GM21717 (cell line): ENCODE measurements at regions not wholly inside any gene's neighbourhood (a gene's known extent, or its start where the extent isn't known, plus 50 kb on each side); places are given as distances from the start of the nearest gene placed in this dataset.
"Not testable (repeated sequence)": the region's sequence is repeated elsewhere in the genome, so short reads cannot be mapped to it uniquely, and the experiment has no call there.

Experiments used
- ATAC-seq: cut with Tn5 transposase; IDR thresholded peaks from one replicate; pipeline ENCODE4 v1.9.1; 2021; ENCODE audit warnings: mild to moderate bottlenecking, moderate library complexity; ENCODE audit not compliant: unreplicated experiment

DNA sequence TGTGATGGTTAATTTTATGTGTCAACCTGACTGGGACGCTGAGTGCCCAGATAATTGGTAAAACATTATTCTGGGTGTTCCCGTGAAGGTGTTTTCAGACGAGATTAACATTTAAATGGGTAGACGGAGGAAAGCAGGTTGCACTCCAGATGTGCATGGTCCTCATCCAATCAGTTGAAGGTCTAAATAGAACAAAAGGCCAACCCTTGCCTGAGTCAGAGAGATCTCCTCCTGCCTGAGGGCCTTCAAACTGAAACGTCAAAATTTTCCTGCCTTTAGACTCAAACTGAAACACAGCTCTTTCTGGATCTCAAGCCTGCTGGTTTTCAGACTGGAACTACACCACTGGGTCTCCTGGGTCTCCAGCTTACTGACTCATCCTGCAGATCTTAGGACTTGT lies 73.5 kb downstream of the NPIPA8 start:
- not testable (repeated sequence) for ATAC-seq

DNA sequence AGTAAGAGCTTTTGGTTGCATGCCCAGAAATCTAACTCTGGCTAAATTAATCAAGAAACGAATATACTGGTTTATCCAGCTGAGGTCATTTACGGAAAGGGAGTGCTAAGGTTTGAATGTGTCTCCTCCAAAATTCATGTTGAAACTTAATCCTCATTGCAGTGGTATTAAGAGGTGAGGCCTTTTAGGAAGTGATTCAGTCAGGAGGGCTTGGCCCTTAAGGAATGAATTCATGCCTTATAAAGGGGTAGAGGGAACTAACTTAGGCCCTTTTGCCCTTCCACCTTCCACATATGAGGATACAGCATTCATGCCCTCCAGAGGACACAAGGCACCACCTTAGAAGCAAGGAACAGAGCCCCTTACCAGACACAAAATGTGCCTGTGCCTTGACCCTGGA lies 74.7 kb downstream of the NPIPA8 start:
- ATAC-seq = not testable (repeated sequence)

GRCh38 chr16:18259496-18260176 lies 76.9 kb downstream of the NPIPA8 start:
- ATAC-seq = not testable (repeated sequence)

- ATAC-seq = not testable (repeated sequence)
Measured at GRCh38 chr16:18252943-18253342, 83.6 kb downstream of the NPIPA8 start.

GRCh38 chr16:18230505-18230904 lies 106.0 kb downstream of the NPIPA8 start:
- not testable (repeated sequence) for ATAC-seq

DNA sequence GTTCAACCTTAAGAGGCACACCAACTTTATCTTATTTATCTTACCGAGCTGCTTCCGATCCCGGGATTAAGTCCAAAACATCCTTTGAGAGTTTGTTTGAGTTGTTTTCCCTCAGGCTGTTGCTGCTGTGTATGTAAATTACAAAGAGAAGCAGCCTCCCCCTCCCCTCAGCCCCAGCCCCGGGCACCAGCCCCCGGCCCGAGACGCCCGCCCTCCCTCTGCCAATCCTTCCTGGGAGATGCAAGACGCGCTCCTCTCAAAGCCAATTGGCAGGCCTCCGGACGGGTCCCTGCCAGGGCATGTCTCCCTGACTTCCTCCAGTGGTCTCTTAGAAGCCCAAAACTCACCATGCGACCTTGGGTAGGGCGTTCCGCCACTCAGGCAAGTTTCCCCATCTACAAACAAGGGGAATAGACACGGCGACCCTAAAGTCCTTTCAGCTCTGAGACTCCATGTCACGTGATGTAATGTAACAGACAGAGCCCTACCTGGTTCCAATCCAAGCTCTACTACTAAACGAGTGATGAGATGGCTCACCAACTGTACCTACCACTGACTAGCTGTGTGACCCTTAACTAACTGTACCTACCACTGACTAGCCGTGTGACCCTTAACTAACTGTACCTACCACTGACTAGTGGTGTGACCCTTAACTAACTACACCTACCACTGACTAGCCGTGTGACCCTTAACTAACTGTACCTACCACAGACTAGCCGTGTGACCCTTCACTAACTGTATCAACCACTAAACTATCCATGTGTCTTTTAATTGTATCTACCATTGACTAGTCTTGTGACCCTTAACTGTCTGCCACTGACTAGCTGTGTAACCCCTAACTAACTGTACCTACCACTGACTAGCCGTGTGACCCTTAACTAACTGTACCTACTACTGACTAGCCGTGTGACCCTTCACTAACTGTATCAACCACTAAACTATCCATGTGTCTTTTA lies 114.2 kb downstream of the NPIPA8 start:
- not testable (repeated sequence) for ATAC-seq

DNA sequence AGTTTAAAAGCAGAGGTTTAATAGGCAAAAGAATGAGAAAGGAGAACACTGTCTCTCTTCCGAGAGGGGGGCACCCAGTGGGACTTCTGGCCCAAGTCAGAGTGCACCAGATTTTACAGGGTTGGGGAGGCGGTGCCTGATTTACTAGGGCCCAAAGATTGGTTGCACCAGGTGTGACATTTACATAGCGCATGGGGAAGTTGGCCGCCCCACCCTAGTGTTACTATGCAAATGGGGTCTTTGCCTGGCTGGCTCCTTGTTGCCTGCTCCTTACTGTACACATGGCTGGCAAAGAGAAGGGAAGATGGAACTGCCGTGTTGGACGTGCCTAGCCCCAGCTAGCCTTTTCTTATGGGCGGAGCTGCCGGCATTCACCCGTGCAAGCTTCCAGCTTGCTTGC lies 118.8 kb downstream of the NPIPA8 start:
- not testable (repeated sequence) for ATAC-seq

DNA sequence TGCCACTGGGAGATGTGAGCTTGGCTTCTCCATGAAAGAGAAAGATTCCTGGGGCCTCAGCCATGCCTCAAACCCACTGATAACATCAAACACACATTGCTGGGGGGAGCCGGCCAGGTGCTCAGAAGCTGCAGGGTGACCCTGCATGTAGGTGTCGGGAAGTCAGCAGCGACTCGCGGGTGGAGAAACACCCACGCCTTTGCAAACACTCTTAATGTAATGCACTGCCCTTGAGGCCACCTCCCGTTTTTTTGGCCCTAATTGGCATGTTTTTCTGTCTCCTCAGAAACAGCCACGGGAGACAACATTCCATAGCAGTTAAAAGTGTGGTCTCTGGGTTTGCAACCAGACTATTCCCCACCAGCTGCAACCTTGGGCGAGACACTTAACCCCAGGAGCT lies 119.7 kb downstream of the NPIPA8 start:
- ATAC-seq = not testable (repeated sequence)

DNA sequence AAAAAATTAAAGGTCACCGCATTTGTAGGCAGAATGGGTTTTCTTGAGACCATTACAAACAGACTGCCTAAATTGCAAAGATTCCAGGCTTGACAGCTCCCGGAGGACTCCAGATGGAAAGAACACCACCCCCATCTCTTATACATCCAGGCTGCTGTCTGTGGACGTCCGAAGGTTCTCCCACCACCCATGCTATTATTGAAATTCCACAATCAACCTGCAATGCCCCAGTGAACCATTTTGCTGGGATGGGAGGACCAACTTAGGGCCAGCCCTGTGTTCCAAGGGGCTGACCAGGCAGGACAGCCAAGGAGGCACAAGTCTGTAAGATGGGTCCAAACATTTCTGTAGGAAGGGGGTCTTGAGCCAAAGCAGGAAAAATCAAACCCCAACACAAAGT lies 122.7 kb downstream of the NPIPA8 start:
- ATAC-seq = not testable (repeated sequence)

GRCh38 chr16:18211505-18211904 lies 125.0 kb downstream of the NPIPA8 start:
- ATAC-seq = not testable (repeated sequence)

GRCh38 chr16:18204786-18205185 lies 131.8 kb downstream of the NPIPA8 start:
- ATAC-seq = not testable (repeated sequence)

DNA sequence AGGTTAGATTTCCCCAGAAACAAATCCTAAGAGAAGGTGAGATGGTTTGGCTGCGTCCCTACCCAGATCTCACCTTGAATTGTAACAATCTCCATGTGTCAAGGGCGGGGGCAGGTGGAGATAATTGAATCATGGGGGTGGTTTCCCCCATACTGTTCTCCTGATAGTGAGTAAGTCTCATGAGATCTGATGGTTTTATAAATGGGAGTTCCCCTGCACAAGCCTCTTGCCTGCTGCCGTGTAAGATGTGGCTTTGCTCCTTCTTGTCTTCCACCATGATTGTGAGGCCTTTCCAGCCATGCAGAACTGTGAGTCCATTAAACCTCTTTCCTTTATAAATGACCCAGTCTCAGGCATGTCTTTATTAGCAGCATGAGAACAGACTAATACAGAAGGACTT lies 132.2 kb downstream of the NPIPA8 start:
- ATAC-seq = not testable (repeated sequence)

- ATAC-seq = not testable (repeated sequence)
Measured at GRCh38 chr16:18201511-18201910, 135.0 kb downstream of the NPIPA8 start.

- ATAC-seq = not testable (repeated sequence)
Measured at GRCh38 chr16:18192389-18192788, 144.1 kb downstream of the NPIPA8 start.

DNA sequence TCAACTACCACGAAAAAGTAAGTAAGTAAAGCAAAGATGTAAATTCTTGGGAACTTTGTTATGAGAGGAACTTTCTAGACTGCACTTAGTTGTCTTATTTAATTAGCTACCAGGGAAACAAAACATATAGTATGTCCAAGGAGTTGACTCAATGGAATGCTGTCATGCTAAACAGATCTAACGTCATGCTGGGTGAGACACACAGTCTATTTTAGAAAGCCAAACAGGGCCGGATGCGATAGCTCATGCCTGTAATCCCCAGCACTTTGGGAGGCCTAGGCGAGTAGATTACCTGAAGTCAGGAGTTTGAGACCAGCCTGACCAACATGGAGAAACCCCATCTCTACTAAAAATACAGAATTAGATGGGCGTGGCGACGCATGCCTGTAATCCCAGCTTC lies 146.4 kb downstream of the NPIPA8 start:
- ATAC-seq = not testable (repeated sequence)

DNA sequence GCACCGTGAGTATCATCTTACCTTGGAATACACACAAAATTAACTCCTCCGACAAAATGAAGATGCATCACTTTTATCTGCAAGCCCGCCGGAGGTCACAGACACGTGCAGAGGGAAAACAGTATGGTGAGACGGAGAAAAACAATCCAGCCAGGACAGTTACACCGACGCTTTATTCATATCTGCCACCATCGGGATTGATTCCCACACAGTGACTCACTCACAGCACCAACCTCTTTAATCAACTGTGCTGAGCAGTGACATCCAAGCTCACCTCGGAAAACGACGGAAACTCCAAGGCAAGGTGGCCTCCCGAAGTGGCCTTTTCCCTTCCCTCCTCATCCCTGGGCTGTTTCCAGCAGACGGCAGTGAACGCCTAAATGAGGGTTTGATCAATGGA lies 151.8 kb downstream of the NPIPA8 start:
- not testable (repeated sequence) for ATAC-seq

DNA sequence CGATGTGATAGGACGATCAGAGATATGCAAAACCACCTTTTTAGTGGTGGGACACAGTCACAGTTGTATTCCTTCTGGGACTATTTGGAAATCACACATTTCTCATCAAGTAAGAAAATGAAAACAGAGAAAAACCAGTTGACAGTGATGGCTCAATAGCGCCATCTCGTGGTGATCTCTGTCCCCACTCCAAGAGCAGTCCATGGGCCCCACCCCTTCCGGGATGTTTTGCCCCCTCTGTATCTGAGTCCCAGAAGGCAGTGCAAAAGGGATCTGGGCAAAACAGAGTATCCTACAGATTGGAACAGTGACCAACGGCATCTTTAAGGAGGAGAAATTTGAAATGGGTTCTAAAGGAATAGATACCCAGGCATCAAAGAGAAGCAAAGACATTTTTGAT lies 155.5 kb downstream of the NPIPA8 start:
- not testable (repeated sequence) for ATAC-seq

- not testable (repeated sequence) for ATAC-seq
Measured at GRCh38 chr16:18173945-18174497, 162.5 kb downstream of the NPIPA8 start.

DNA sequence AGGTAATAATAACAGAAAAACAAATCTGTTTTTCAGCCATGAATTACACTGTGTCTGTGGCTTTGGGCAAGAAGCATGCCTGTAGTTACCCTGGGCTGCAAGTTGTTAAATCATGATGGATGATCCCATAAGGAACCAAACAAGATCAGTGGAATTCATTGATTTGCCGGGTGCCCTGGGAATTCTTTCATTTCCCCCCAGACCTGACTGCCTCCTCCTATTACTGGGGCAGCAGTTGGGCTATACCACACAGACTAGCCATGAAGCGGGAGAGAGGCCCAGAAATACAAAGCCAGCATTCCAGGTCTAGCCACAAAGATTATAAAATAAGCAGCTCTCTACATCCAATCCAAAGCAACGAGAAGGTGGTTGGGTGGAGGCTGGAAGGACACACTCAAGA lies 174.2 kb downstream of the NPIPA8 start:
- not testable (repeated sequence) for ATAC-seq

DNA sequence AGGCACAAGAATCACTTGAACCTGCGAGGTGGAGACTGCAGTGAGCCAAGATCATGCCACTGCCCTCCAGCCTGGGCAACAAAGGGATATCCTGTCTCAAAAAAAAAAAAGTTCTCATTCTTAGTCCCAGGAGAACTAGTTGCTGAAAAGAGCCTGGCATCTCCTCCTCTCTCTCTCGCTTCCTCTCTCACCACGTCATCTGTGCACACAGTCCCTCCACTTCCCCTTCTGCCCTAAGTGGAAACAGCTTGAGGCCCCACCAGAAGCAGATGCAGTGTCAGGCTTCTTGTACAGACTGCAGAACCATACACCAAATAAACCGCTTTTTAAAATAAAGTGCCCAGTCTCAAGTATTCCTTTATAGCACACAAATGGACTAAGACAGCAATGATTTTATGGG lies 175.3 kb downstream of the NPIPA8 start:
- ATAC-seq = not testable (repeated sequence)

DNA sequence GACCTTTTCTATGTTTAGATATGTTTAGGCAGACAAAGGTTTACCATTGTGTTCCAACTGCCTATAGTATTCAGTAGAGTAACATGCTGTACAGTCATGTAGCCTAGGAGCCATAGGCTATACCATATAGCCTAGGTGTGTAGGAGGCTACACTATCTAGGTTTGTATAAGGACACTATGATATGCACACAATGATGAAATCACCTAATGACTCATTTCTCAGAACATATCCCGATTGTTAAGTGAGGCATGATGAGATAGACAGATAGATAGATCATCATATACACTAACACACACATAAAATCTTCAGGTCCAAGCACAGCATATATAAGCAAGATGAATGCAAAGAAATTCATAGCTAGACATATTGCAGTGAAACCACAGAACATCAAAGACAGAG lies 177.4 kb downstream of the NPIPA8 start:
- ATAC-seq = not testable (repeated sequence)
